Upper lobe of right lung (tissue), 1 donor: ENCODE measurements at regions not wholly inside any gene's neighbourhood (a gene's known extent, or its start where the extent isn't known, plus 50 kb on each side); places are given as distances from the start of the nearest gene placed in this dataset.
A peak's percentile ranks its signal among the peaks of the same experiment; 100 is the strongest.

Source experiments
- ATAC-seq: fragments of 200-7000 bp; cut with Tn5 transposase; one replicate; pipeline ENCODE4 v1.9.1; 2020; ENCODE audit warnings: mild to moderate bottlenecking, moderate library complexity
- DNase-seq: peaks from one replicate; pipeline ENCODE4 v3.0.0-alpha.2; 2020
- H3K27ac ChIP-seq: fragments of 200-600 bp; one replicate; pipeline ENCODE4 v1.8.0; 2022
- H3K27me3 ChIP-seq: fragments of 200-600 bp; one replicate; pipeline ENCODE4 v1.8.0; 2022; ENCODE audit warnings: mild to moderate bottlenecking
- H3K36me3 ChIP-seq: fragments of 200-600 bp; one replicate; pipeline ENCODE4 v1.8.0; 2022
- H3K4me1 ChIP-seq: fragments of 200-600 bp; one replicate; pipeline ENCODE4 v1.8.0; 2022
- H3K4me3 ChIP-seq: fragments of 200-600 bp; one replicate; pipeline ENCODE4 v1.8.0; 2022; ENCODE audit warnings: mild to moderate bottlenecking
- H3K9me3 ChIP-seq: fragments of 200-600 bp; one replicate; pipeline ENCODE4 v1.8.0; 2022
- CTCF ChIP-seq: fragments of 200-600 bp; IDR thresholded peaks from one replicate; pipeline ENCODE4 v1.8.0; 2022; ENCODE audit warnings: antibody characterized with exemption
- intact Hi-C: fragments of 100-400 bp; cut with DNase I; formaldehyde crosslinking; loops from one replicate; pipeline ENCODE4 v1.11.0; 2022
- donor health status: DM: no; HTN: yes; CAD: no; lungs with severe emphysema.

GRCh38 chr2:234594715-234595114, 97.8 kb upstream of the ARL4C start:
- DNase-seq (no peak), ATAC-seq (no peak)
- Histone ChIP-seq H3K4me3 (no peak overlapping the region), H3K27ac (no peak overlapping the region), H3K4me1 (no peaks in the 10 kb centered on the region), H3K9me3 (no peaks in the 10 kb centered on the region), H3K36me3 (no peaks in the 10 kb centered on the region), H3K27me3 (no peaks in the 10 kb centered on the region)
- no peak for TF ChIP-seq CTCF
- intact Hi-C loops = no loop called here

- H3K4me3 ChIP-seq = no peak overlapping the region
- no peaks in the 10 kb centered on the region for H3K27me3 ChIP-seq
- H3K36me3 ChIP-seq = no peaks in the 10 kb centered on the region
- DNase-seq (no peak), ATAC-seq (no peak)
- H3K27ac ChIP-seq = no peak overlapping the region
- intact Hi-C loops = no loop called here
- no peaks in the 10 kb centered on the region for H3K9me3 ChIP-seq
- H3K4me1 ChIP-seq = no peaks in the 10 kb centered on the region
- TF ChIP-seq CTCF = no peak
Measured at GRCh38 chr2:234593636-234594035, 96.8 kb upstream of the ARL4C start.

- no peak for TF ChIP-seq CTCF
- Histone ChIP-seq H3K36me3 (no peaks in the 10 kb centered on the region), H3K4me3 (no peak overlapping the region), H3K27me3 (no peaks in the 10 kb centered on the region), H3K9me3 (no peaks in the 10 kb centered on the region), H3K4me1 (no peaks in the 10 kb centered on the region), H3K27ac (no peak overlapping the region)
- DNase-seq (no peak), ATAC-seq (no peak)
- intact Hi-C loops = no loop called here
Measured at GRCh38 chr2:234592541-234592940, 95.7 kb upstream of the ARL4C start.

GRCh38 chr2:234590076-234590475, 93.2 kb upstream of the ARL4C start:
- H3K36me3 ChIP-seq = no peaks in the 10 kb centered on the region
- no peaks in the 10 kb centered on the region for H3K27me3 ChIP-seq
- no peak for DNase-seq
- H3K4me3 ChIP-seq = no peak overlapping the region
- no peak overlapping the region for H3K27ac ChIP-seq
- TF ChIP-seq CTCF = no peak
- H3K9me3 ChIP-seq = no peaks in the 10 kb centered on the region
- no peak for ATAC-seq
- no peaks in the 10 kb centered on the region for H3K4me1 ChIP-seq
- intact Hi-C loops = no loop called here

DNA sequence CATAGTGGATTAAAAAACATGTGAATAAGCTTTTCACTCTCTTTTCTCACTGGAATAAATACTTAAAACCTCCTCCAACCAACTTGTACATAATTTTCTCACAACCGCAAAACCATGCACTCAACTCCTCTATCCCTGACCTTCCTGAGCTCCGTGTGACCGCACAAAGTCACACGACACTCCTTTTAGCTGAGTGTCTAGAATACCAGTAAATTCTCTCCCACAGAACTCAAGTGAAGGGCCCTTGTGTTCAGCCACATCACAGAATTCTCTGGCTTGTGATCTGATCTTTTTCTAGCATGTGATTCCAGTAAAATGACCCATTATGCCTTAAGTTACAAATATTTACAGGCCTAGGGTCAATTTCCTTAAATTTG, 91.2 kb upstream of the ARL4C start:
- H3K4me1 ChIP-seq = no peaks in the 10 kb centered on the region
- no peaks in the 10 kb centered on the region for H3K9me3 ChIP-seq
- no peak for TF ChIP-seq CTCF
- no peaks in the 10 kb centered on the region for H3K27me3 ChIP-seq
- H3K36me3 ChIP-seq = no peaks in the 10 kb centered on the region
- H3K4me3 ChIP-seq = no peak overlapping the region
- H3K27ac ChIP-seq = no peak overlapping the region
- intact Hi-C loops = no loop called here
- no peak for DNase-seq
- ATAC-seq = peak; percentile 60

GRCh38 chr2:234587341-234588053, 90.6 kb upstream of the ARL4C start:
- H3K27ac ChIP-seq = no peak overlapping the region
- H3K9me3 ChIP-seq = no peaks in the 10 kb centered on the region
- TF ChIP-seq CTCF = no peak
- no peak overlapping the region for H3K4me3 ChIP-seq
- H3K36me3 ChIP-seq = no peaks in the 10 kb centered on the region
- ATAC-seq = peak; percentile 34
- no peaks in the 10 kb centered on the region for H3K4me1 ChIP-seq
- intact Hi-C loops = no loop called here
- DNase-seq = no peak
- H3K27me3 ChIP-seq = no peaks in the 10 kb centered on the region
